ENCODE measurements at regions not wholly inside any gene's neighbourhood (a gene's known extent, or its start where the extent isn't known, plus 50 kb on each side); places are given as distances from the start of the nearest gene placed in this dataset.

GRCh38 chr1:55524006-55524405, 308.8 kb upstream of the USP24 start:
- Histone ChIP-seq H3K9ac (ENCODE audit: low read depth, low read length, poor library complexity, severe bottlenecking) (no peak overlapping the region), H3K9me2 (replicated peaks; ENCODE audit: low read depth, low read length) (no peaks in the 10 kb centered on the region), H3K4me1 (ENCODE audit: insufficient read depth, low read length, poor library complexity, severe bottlenecking) (no peaks in the 10 kb centered on the region), H3K27me3 (ENCODE audit: insufficient read depth, low read length, poor library complexity, severe bottlenecking) (no peaks in the 10 kb centered on the region), H3K9me3 (ENCODE audit: insufficient read depth, low read depth, low read length) (no peaks in the 10 kb centered on the region), H3F3A (ENCODE audit: low read depth) (no peaks in the 10 kb centered on the region), H3K79me2 (ENCODE audit: insufficient read depth, low read length) (no peaks in the 10 kb centered on the region), H4K20me1 (ENCODE audit: insufficient read depth, low read length, poor library complexity, severe bottlenecking) (no peaks in the 10 kb centered on the region), H3K4me2 (ENCODE audit: low read depth, low read length, poor library complexity, severe bottlenecking) (no peak overlapping the region), H2AFZ (ENCODE audit: low read length) (no peak overlapping the region), H3K4me3 (ENCODE audit: low read length, poor library complexity, severe bottlenecking) (no peak overlapping the region), H3K36me3 (ENCODE audit: insufficient read depth, low read length) (no peaks in the 10 kb centered on the region)
- TF ChIP-seq EZH2phosphoT487 (IDR thresholded peaks at IDR 0.05; ENCODE audit: borderline replicate concordance) (no peak), CTCF (conservative IDR thresholded peaks at IDR 0.05; ENCODE audit: low read length) (no peak)

GRCh38 chr1:55522982-55523381, 307.8 kb upstream of the USP24 start:
- no peaks in the 10 kb centered on the region for H3K36me3 ChIP-seq (ENCODE audit: insufficient read depth, low read length)
- H3K79me2 ChIP-seq (ENCODE audit: insufficient read depth, low read length) = no peaks in the 10 kb centered on the region
- TF ChIP-seq CTCF (conservative IDR thresholded peaks at IDR 0.05; ENCODE audit: low read length) = no peak
- no peak for TF ChIP-seq EZH2phosphoT487 (IDR thresholded peaks at IDR 0.05; ENCODE audit: borderline replicate concordance)

GRCh38 chr1:55522353-55522903, 307.3 kb upstream of the USP24 start:
- H3K9me3 ChIP-seq (ENCODE audit: insufficient read depth, low read depth, low read length) = no peaks in the 10 kb centered on the region
- H3K9me2 ChIP-seq (replicated peaks; ENCODE audit: low read depth, low read length) = no peaks in the 10 kb centered on the region
- H3K79me2 ChIP-seq (ENCODE audit: insufficient read depth, low read length) = no peaks in the 10 kb centered on the region
- no peak overlapping the region for H3K9ac ChIP-seq (ENCODE audit: low read depth, low read length, poor library complexity, severe bottlenecking)
- no peaks in the 10 kb centered on the region for H3K4me1 ChIP-seq (ENCODE audit: insufficient read depth, low read length, poor library complexity, severe bottlenecking)
- no peak overlapping the region for H3K4me2 ChIP-seq (ENCODE audit: low read depth, low read length, poor library complexity, severe bottlenecking)
- no peaks in the 10 kb centered on the region for H3K36me3 ChIP-seq (ENCODE audit: insufficient read depth, low read length)
- no peak overlapping the region for H2AFZ ChIP-seq (ENCODE audit: low read length)
- no peaks in the 10 kb centered on the region for H3F3A ChIP-seq (ENCODE audit: low read depth)
- TF ChIP-seq CTCF (conservative IDR thresholded peaks at IDR 0.05; ENCODE audit: low read length) (no peak), EZH2phosphoT487 (IDR thresholded peaks at IDR 0.05; ENCODE audit: borderline replicate concordance) (no peak)
- H3K4me3 ChIP-seq (ENCODE audit: low read length, poor library complexity, severe bottlenecking) = no peak overlapping the region
- no peaks in the 10 kb centered on the region for H4K20me1 ChIP-seq (ENCODE audit: insufficient read depth, low read length, poor library complexity, severe bottlenecking)
- no peaks in the 10 kb centered on the region for H3K27me3 ChIP-seq (ENCODE audit: insufficient read depth, low read length, poor library complexity, severe bottlenecking)

More at GRCh38 chr1:55522982-55523381, 307.8 kb upstream of the USP24 start:
- Histone ChIP-seq H3K27me3 (ENCODE audit: insufficient read depth, low read length, poor library complexity, severe bottlenecking) (no peaks in the 10 kb centered on the region), H3F3A (ENCODE audit: low read depth) (no peaks in the 10 kb centered on the region), H3K4me2 (ENCODE audit: low read depth, low read length, poor library complexity, severe bottlenecking) (no peak overlapping the region), H3K9me3 (ENCODE audit: insufficient read depth, low read depth, low read length) (no peaks in the 10 kb centered on the region), H3K4me1 (ENCODE audit: insufficient read depth, low read length, poor library complexity, severe bottlenecking) (no peaks in the 10 kb centered on the region), H3K4me3 (ENCODE audit: low read length, poor library complexity, severe bottlenecking) (no peak overlapping the region), H3K9ac (ENCODE audit: low read depth, low read length, poor library complexity, severe bottlenecking) (no peak overlapping the region), H2AFZ (ENCODE audit: low read length) (no peak overlapping the region), H3K9me2 (replicated peaks; ENCODE audit: low read depth, low read length) (no peaks in the 10 kb centered on the region), H4K20me1 (ENCODE audit: insufficient read depth, low read length, poor library complexity, severe bottlenecking) (no peaks in the 10 kb centered on the region)

Measured in Loucy (cell line).